Liver (tissue), 8 donors: ENCODE measurements at regions not wholly inside any gene's neighbourhood (a gene's known extent, or its start where the extent isn't known, plus 50 kb on each side); places are given as distances from the start of the nearest gene placed in this dataset.
"Not testable (repeated sequence)": the region's sequence is repeated elsewhere in the genome, so short reads cannot be mapped to it uniquely, and the experiment has no call there.

ENCODE experiments used
- DNase-seq: peaks from one replicate; pipeline ENCODE4 v3.0.0-alpha.2; 2017; ENCODE audit warnings: low spot score
- H3K27ac ChIP-seq, 2 donors: one replicate each; pipeline ENCODE4 v1.7.0; 2013; ENCODE audit warnings: inconsistent platforms in 2 of 2, low read length in 2 of 2, control low read depth in 1 of 2, low read depth in 1 of 2, mild to moderate bottlenecking in 1 of 2
- H3K27me3 ChIP-seq, 4 donors: one replicate each; pipeline versions ENCODE4 v1.6.1 to v1.7.0; 2013; ENCODE audit warnings: low read length in 3 of 4, inconsistent platforms in 1 of 4, mild to moderate bottlenecking in 1 of 4, moderate library complexity in 1 of 4; ENCODE audit not compliant: control insufficient read depth in 4 of 4, insufficient read depth in 4 of 4
- H3K36me3 ChIP-seq, 4 donors: one replicate each; pipeline versions ENCODE4 v1.6.1 to v1.7.0; 2013; ENCODE audit warnings: low read length in 3 of 4, mild to moderate bottlenecking in 3 of 4, low read depth in 1 of 4, moderate library complexity in 1 of 4; ENCODE audit not compliant: control insufficient read depth in 4 of 4, insufficient read depth in 3 of 4
- H3K4me1 ChIP-seq, 4 donors: one replicate each; pipeline versions ENCODE4 v1.6.1 to v1.7.0; 2013; ENCODE audit warnings: low read length in 3 of 4, mild to moderate bottlenecking in 3 of 4, moderate library complexity in 1 of 4; ENCODE audit not compliant: control insufficient read depth in 4 of 4, insufficient read depth in 4 of 4
- H3K4me3 ChIP-seq, 3 donors: one replicate each; pipeline versions ENCODE4 v1.6.1 to v1.7.0; 2013; ENCODE audit warnings: low read length in 3 of 3, control low read depth in 1 of 3, low read depth in 1 of 3, mild to moderate bottlenecking in 1 of 3
- H3K9ac ChIP-seq, 2 donors: one replicate each; pipeline ENCODE4 v1.7.0; 2013; ENCODE audit warnings: low read length in 2 of 2, mild to moderate bottlenecking in 2 of 2, moderate library complexity in 2 of 2, control low read depth in 1 of 2, low read depth in 1 of 2
- H3K9me3 ChIP-seq, 4 donors: one replicate each; pipeline versions ENCODE4 v1.6.1 to v1.7.0; 2013; ENCODE audit warnings: low read length in 3 of 4; ENCODE audit not compliant: control insufficient read depth in 4 of 4
- EGR1 ChIP-seq, 2 donors: IDR thresholded peaks; 2 replicates each; pipeline ENCODE4 v1.6.1; 2016 to 2018; ENCODE audit warnings: antibody characterized with exemption in 2 of 2, low read depth in 2 of 2
- FOXA2 ChIP-seq: IDR thresholded peaks from 2 replicates; pipeline ENCODE4 v1.6.1; 2016; ENCODE audit warnings: antibody characterized with exemption
- HNF4A ChIP-seq, 2 donors: conservative IDR thresholded peaks; 2 replicates each; pipeline ENCODE4 v1.6.1; 2016; ENCODE audit warnings: antibody characterized with exemption in 2 of 2, mild to moderate bottlenecking in 2 of 2
- HNF4G ChIP-seq: IDR thresholded peaks from 2 replicates; pipeline ENCODE4 v1.6.1; 2016; ENCODE audit warnings: antibody characterized with exemption
- JUND ChIP-seq, 2 donors: IDR thresholded peaks; 2 replicates each; pipeline ENCODE4 v1.6.1; 2016; ENCODE audit warnings: antibody characterized with exemption in 2 of 2
- NR2F2 ChIP-seq: IDR thresholded peaks from 2 replicates; pipeline ENCODE4 v1.6.1; 2016; ENCODE audit warnings: antibody characterized with exemption
- SP1 ChIP-seq: IDR thresholded peaks from 2 replicates; pipeline ENCODE4 v1.6.1; 2018; ENCODE audit warnings: antibody characterized with exemption, mild to moderate bottlenecking
- TAF1 ChIP-seq: conservative IDR thresholded peaks from 2 replicates; pipeline ENCODE4 v1.6.1; 2016; ENCODE audit warnings: antibody characterized with exemption, mild to moderate bottlenecking
- YY1 ChIP-seq: IDR thresholded peaks from 2 replicates; pipeline ENCODE4 v1.6.1; 2016; ENCODE audit warnings: antibody characterized with exemption, mild to moderate bottlenecking
- WGBS: extraction: QIAGEN DNeasy Blood & Tissue Kit; methylation state at CpG from one replicate; pipeline ENCODE4 v1.1.7; 2013; 5-methylcytosine and 5-hydroxymethylcytosine counted together
- TF ChIP-seq, protein P1 (sequence below): fragments of 150-350 bp; IDR thresholded peaks from 2 replicates; pipeline ENCODE4 v1.5.1; 2017; ENCODE audit warnings: improper control_type of control experiment, low read depth, low read length; ENCODE audit not compliant: missing input control
- TF ChIP-seq, protein P2 (sequence below): IDR thresholded peaks from 2 replicates; pipeline ENCODE4 v1.6.1; 2016; ENCODE audit warnings: antibody characterized with exemption, mild to moderate bottlenecking
- TF ChIP-seq, protein P3 (sequence below): IDR thresholded peaks from 2 replicates; pipeline ENCODE4 v1.6.1; 2016; ENCODE audit warnings: antibody characterized with exemption
- TF ChIP-seq, protein P4 (sequence below): IDR thresholded peaks from 2 replicates; pipeline ENCODE4 v1.6.1; 2016; ENCODE audit warnings: antibody characterized with exemption
- donor health status: healthy.
- donor health status: healthy.
- donor health status: healthy.
- donor health status: healthy.
- donor health status: healthy.

DNA sequence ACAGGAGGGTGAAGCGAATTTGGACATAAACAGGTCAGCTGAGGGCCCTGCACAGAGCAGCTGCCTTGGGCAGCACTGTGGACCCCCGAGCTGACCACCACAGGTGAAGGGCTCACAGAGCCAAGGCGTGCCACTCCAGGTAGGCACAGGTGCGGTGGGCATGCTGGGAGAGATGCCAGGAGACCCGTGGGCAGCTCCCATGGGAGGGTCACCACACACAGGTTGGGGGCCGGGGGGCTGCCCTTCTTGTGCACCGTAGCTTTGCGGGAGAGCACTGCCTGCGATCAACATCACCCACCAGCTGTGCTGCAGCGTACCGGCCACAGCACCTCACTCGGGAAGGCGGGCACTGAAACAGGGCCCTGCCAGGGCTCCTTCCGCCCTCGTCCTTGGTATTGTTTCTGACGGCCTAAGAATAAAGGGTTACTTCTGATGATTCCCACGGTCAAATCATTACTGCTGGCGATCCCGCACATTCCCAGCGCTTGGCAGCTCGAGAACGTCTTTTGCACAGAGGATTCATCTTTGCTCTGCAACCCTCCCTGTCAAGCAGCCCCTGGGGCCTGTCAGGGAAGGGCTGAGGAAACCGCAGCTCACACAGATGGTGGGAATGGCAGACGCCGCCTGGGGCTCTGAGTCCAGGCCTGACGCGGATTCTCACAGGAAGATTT is 181.7 kb downstream of the BANP start:
- no peak overlapping the region for H3K27ac ChIP-seq
- DNase-seq, result no peak
- H3K9me3 ChIP-seq, result no peaks in the 10 kb centered on the region
- no peaks in the 10 kb centered on the region for H3K27me3 ChIP-seq
- no peaks in the 10 kb centered on the region for H3K36me3 ChIP-seq
- no peak overlapping the region for H3K9ac ChIP-seq
- no peak overlapping the region for H3K4me3 ChIP-seq
- TF ChIP-seq, protein P1, sequence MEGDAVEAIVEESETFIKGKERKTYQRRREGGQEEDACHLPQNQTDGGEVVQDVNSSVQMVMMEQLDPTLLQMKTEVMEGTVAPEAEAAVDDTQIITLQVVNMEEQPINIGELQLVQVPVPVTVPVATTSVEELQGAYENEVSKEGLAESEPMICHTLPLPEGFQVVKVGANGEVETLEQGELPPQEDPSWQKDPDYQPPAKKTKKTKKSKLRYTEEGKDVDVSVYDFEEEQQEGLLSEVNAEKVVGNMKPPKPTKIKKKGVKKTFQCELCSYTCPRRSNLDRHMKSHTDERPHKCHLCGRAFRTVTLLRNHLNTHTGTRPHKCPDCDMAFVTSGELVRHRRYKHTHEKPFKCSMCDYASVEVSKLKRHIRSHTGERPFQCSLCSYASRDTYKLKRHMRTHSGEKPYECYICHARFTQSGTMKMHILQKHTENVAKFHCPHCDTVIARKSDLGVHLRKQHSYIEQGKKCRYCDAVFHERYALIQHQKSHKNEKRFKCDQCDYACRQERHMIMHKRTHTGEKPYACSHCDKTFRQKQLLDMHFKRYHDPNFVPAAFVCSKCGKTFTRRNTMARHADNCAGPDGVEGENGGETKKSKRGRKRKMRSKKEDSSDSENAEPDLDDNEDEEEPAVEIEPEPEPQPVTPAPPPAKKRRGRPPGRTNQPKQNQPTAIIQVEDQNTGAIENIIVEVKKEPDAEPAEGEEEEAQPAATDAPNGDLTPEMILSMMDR, result no peak
- TF ChIP-seq, protein P2, sequence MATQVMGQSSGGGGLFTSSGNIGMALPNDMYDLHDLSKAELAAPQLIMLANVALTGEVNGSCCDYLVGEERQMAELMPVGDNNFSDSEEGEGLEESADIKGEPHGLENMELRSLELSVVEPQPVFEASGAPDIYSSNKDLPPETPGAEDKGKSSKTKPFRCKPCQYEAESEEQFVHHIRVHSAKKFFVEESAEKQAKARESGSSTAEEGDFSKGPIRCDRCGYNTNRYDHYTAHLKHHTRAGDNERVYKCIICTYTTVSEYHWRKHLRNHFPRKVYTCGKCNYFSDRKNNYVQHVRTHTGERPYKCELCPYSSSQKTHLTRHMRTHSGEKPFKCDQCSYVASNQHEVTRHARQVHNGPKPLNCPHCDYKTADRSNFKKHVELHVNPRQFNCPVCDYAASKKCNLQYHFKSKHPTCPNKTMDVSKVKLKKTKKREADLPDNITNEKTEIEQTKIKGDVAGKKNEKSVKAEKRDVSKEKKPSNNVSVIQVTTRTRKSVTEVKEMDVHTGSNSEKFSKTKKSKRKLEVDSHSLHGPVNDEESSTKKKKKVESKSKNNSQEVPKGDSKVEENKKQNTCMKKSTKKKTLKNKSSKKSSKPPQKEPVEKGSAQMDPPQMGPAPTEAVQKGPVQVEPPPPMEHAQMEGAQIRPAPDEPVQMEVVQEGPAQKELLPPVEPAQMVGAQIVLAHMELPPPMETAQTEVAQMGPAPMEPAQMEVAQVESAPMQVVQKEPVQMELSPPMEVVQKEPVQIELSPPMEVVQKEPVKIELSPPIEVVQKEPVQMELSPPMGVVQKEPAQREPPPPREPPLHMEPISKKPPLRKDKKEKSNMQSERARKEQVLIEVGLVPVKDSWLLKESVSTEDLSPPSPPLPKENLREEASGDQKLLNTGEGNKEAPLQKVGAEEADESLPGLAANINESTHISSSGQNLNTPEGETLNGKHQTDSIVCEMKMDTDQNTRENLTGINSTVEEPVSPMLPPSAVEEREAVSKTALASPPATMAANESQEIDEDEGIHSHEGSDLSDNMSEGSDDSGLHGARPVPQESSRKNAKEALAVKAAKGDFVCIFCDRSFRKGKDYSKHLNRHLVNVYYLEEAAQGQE, result no peak
- TF ChIP-seq JUND (IDR thresholded peaks at IDR 0.05) (no peak), EGR1 (IDR thresholded peaks at IDR 0.05; ENCODE audit: low read depth in 2 of 2) (no peak), FOXA2 (no peak), YY1 (no peak), SP1 (no peak), HNF4G (no peak), HNF4A (conservative IDR thresholded peaks at IDR 0.05) (no peak), TAF1 (no peak), NR2F2 (no peak)
- TF ChIP-seq, protein P3, sequence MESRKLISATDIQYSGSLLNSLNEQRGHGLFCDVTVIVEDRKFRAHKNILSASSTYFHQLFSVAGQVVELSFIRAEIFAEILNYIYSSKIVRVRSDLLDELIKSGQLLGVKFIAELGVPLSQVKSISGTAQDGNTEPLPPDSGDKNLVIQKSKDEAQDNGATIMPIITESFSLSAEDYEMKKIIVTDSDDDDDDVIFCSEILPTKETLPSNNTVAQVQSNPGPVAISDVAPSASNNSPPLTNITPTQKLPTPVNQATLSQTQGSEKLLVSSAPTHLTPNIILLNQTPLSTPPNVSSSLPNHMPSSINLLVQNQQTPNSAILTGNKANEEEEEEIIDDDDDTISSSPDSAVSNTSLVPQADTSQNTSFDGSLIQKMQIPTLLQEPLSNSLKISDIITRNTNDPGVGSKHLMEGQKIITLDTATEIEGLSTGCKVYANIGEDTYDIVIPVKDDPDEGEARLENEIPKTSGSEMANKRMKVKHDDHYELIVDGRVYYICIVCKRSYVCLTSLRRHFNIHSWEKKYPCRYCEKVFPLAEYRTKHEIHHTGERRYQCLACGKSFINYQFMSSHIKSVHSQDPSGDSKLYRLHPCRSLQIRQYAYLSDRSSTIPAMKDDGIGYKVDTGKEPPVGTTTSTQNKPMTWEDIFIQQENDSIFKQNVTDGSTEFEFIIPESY, result no peak
- TF ChIP-seq, protein P4, sequence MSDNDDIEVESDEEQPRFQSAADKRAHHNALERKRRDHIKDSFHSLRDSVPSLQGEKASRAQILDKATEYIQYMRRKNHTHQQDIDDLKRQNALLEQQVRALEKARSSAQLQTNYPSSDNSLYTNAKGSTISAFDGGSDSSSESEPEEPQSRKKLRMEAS, result no peak
- H3K4me1 ChIP-seq, result no peaks in the 10 kb centered on the region
- WGBS, result 86% methylated on average over 27 of the region's 27 CpGs

DNA sequence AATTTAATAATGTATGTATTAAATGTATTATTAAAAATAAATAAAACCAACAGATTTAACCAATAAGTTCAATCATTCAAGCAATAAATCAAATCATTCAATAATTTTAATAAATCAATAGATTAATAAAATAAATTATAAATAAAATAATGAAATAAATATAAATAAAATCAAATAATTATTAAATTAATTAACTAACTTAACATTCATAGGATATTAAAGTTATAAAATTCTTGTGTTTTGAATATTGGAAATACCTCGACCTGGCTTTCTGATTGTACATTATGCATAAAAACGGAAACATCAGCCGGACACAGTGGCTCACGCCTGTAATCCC is 182.2 kb downstream of the BANP start:
- no peaks in the 10 kb centered on the region for H3K4me1 ChIP-seq
- no peak overlapping the region for H3K4me3 ChIP-seq
- TF ChIP-seq, protein P4, result no peak
- peaks cover 0 to 4% (median 0%) of the 10 kb centered on the region in 4 donors for H3K9me3 ChIP-seq
- no peaks in the 10 kb centered on the region for H3K36me3 ChIP-seq
- no peak overlapping the region for H3K27ac ChIP-seq
- 94% methylated on average over 4 of the region's 4 CpGs for WGBS
- H3K27me3 ChIP-seq, result no peaks in the 10 kb centered on the region
- DNase-seq, result no peak
- H3K9ac ChIP-seq, result no peak overlapping the region

DNA sequence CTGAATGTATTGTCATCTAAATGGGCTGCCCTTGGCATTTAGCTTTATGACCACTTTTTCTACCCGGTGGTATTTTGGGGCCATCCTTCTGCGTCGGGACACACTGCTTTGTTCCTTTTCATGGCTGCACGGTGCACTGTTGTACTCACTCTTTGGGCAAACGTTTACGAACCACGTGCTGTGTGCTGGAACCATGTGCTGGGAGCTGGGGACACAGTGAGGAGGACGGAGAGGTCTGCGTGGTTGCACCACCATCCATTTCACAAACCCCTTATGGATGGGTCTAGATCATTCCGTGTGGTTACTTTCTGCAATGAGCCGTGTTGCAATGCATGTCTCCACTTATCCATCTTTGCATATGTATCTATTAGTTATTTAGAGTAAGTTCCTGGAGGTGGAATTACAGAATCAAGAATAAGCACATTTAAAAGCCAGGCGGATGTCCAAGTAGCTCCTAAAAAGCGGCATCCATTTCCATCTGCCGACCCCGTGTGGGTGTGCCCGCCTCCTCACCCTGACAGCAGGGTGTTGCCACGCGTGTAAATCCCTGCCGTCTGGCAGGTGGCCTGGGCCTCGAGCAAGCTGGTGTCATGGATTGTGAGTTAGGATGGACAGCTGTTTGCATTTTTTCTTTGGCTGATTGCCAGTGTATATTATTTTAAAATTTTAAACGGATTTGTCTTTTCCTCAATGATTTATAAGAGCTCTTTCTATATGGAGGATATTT is 183.1 kb downstream of the BANP start:
- H3K4me1 ChIP-seq, H3K4me3 ChIP-seq, H3K27ac ChIP-seq, H3K27me3 ChIP-seq, DNase-seq, H3K9ac ChIP-seq, H3K36me3 ChIP-seq: not testable (repeated sequence)
- WGBS, result 77% methylated on average over 21 of the region's 21 CpGs
- H3K9me3 ChIP-seq, result peaks cover 3 to 10% (median 5%) of the 10 kb centered on the region in 4 donors
